SK-N-SH treated with all-trans-retinoic acid at 6 μM for 48 hours (cell line): ENCODE measurements at regions not wholly inside any gene's neighbourhood (a gene's known extent, or its start where the extent isn't known, plus 50 kb on each side); places are given as distances from the start of the nearest gene placed in this dataset.

Experiments used
- ATAC-seq: fragments of 200-7000 bp; cut with Tn5 transposase; 3 replicates; pipeline ENCODE4 v1.9.1; 2020; ENCODE audit warnings: mild to moderate bottlenecking, moderate library complexity
- ARNTL ChIP-seq: fragments of 450-650 bp; formaldehyde crosslinking; IDR thresholded peaks from 2 replicates; pipeline ENCODE4 v1.5.0; 2020; ENCODE audit warnings: low read depth, mild to moderate bottlenecking, moderate library complexity, borderline replicate concordance
- BACH2 ChIP-seq: fragments of 250-450 bp; sonication (Bioruptor Pico); IDR thresholded peaks from 2 replicates; pipeline ENCODE4 v1.9.0; 2021; ENCODE audit warnings: mild to moderate bottlenecking, borderline replicate concordance
- CSDC2 ChIP-seq: fragments of 250-450 bp; sonication (Bioruptor Pico); IDR thresholded peaks from 2 replicates; pipeline ENCODE4 v1.5.0; 2020; ENCODE audit warnings: mild to moderate bottlenecking, moderate library complexity
- ESRRG ChIP-seq: fragments of 250-450 bp; sonication (Bioruptor Pico); IDR thresholded peaks from 2 replicates; pipeline ENCODE4 v1.6.1; 2021; ENCODE audit warnings: mild to moderate bottlenecking
- GLIS3 ChIP-seq: fragments of 250-450 bp; sonication (Bioruptor Pico); IDR thresholded peaks from 2 replicates; pipeline ENCODE4 v1.5.0; 2020; ENCODE audit warnings: mild to moderate bottlenecking, moderate library complexity
- ISL1 ChIP-seq: fragments of 250-450 bp; sonication (Bioruptor Pico); IDR thresholded peaks from 2 replicates; pipeline ENCODE4 v2.1.2; 2022; ENCODE audit warnings: mild to moderate bottlenecking, moderate library complexity
- OSR1 ChIP-seq: fragments of 250-450 bp; sonication (Bioruptor Pico); IDR thresholded peaks from 2 replicates; pipeline ENCODE4 v1.8.0; 2022; ENCODE audit warnings: moderate library complexity, mild to moderate bottlenecking, inconsistent platforms
- PPARA ChIP-seq: fragments of 250-450 bp; sonication (Bioruptor Pico); IDR thresholded peaks from 2 replicates; pipeline ENCODE4 v1.5.0; 2020; ENCODE audit warnings: mild to moderate bottlenecking, borderline replicate concordance
- RARB ChIP-seq: fragments of 250-450 bp; sonication (Bioruptor Pico); IDR thresholded peaks from 2 replicates; pipeline ENCODE4 v1.8.0; 2021; ENCODE audit warnings: mild to moderate bottlenecking, moderate library complexity
- SNAI2 ChIP-seq: fragments of 250-450 bp; sonication (Bioruptor Pico); IDR thresholded peaks from 2 replicates; pipeline ENCODE4 v1.5.0; 2020; ENCODE audit warnings: mild to moderate bottlenecking, moderate library complexity
- TCF4 ChIP-seq: fragments of 250-450 bp; sonication (Bioruptor Pico); IDR thresholded peaks from 2 replicates; pipeline ENCODE4 v1.8.0; 2021; ENCODE audit warnings: mild to moderate bottlenecking, moderate library complexity, borderline replicate concordance
- TOX ChIP-seq: fragments of 250-450 bp; sonication (Bioruptor Pico); IDR thresholded peaks from 2 replicates; pipeline ENCODE4 v1.8.0; 2021; ENCODE audit warnings: mild to moderate bottlenecking, moderate library complexity, borderline replicate concordance
- ZC3H10 ChIP-seq: fragments of 250-450 bp; sonication (Bioruptor Pico); IDR thresholded peaks from 2 replicates; pipeline ENCODE4 v1.5.1; 2021; ENCODE audit warnings: mild to moderate bottlenecking, moderate library complexity
- ZFP3 ChIP-seq: fragments of 250-450 bp; sonication (Bioruptor Pico); IDR thresholded peaks from 2 replicates; pipeline ENCODE4 v1.5.0; 2020; ENCODE audit warnings: mild to moderate bottlenecking, moderate library complexity
- ZFP30 ChIP-seq: fragments of 450-650 bp; formaldehyde crosslinking; IDR thresholded peaks from 2 replicates; pipeline ENCODE4 v1.5.0; 2022; ENCODE audit warnings: mild to moderate bottlenecking, moderate library complexity
- ZNF565 ChIP-seq: fragments of 450-650 bp; formaldehyde crosslinking; conservative IDR thresholded peaks from 2 replicates; pipeline ENCODE4 v1.5.0; 2020; ENCODE audit warnings: low read depth, mild to moderate bottlenecking, moderate library complexity
- ZNF70 ChIP-seq: fragments of 450-650 bp; formaldehyde crosslinking; IDR thresholded peaks from 2 replicates; pipeline ENCODE4 v1.5.0; 2020; ENCODE audit warnings: mild to moderate bottlenecking, moderate library complexity
- ZNF8 ChIP-seq: fragments of 450-650 bp; formaldehyde crosslinking; IDR thresholded peaks from 2 replicates; pipeline ENCODE4 v1.5.0; 2020; ENCODE audit warnings: mild to moderate bottlenecking, moderate library complexity
- TF ChIP-seq, protein P1 (sequence below): fragments of 250-450 bp; sonication (Bioruptor Pico); IDR thresholded peaks from 2 replicates; pipeline ENCODE4 v1.8.0; 2020; ENCODE audit warnings: mild to moderate bottlenecking, moderate library complexity, borderline replicate concordance
- TF ChIP-seq, protein P2 (sequence below): fragments of 250-450 bp; sonication (Bioruptor Pico); IDR thresholded peaks from 2 replicates; pipeline ENCODE4 v1.8.0; 2021; ENCODE audit warnings: low read depth, mild to moderate bottlenecking, moderate library complexity, borderline replicate concordance
- TF ChIP-seq, protein P3 (sequence below): fragments of 250-450 bp; sonication (Bioruptor Pico); IDR thresholded peaks from 2 replicates; pipeline ENCODE4 v1.5.0; 2020; ENCODE audit warnings: mild to moderate bottlenecking, moderate library complexity

DNA sequence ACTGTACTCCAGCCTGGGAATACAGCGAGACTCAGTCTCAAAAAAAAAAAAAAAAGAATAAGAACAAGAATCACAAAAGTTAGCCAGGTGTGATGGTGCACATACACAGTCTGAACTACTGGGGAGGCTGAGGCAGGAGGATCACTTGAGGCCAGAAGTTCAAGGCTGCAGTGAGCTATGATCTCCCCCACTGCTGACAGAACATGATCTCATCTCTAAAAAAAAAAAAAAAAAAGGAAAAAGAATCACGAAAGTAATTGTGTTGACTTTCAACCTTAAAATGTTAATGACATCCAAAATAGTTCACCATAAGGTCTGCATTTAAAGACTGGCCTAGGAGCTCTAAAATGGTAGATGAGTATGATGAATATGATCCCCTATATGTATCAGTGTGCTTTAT lies 68.0 kb upstream of the MAP4 start:
- TF ChIP-seq BACH2, result no peak
- TF ChIP-seq ZNF8 (CRISPR knock-in tag), result no peak
- TF ChIP-seq RARB, result no peak
- no peak for TF ChIP-seq ZNF70 (CRISPR knock-in tag)
- no peak for TF ChIP-seq ZFP30
- TF ChIP-seq, protein P1, sequence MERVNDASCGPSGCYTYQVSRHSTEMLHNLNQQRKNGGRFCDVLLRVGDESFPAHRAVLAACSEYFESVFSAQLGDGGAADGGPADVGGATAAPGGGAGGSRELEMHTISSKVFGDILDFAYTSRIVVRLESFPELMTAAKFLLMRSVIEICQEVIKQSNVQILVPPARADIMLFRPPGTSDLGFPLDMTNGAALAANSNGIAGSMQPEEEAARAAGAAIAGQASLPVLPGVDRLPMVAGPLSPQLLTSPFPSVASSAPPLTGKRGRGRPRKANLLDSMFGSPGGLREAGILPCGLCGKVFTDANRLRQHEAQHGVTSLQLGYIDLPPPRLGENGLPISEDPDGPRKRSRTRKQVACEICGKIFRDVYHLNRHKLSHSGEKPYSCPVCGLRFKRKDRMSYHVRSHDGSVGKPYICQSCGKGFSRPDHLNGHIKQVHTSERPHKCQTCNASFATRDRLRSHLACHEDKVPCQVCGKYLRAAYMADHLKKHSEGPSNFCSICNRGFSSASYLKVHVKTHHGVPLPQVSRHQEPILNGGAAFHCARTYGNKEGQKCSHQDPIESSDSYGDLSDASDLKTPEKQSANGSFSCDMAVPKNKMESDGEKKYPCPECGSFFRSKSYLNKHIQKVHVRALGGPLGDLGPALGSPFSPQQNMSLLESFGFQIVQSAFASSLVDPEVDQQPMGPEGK (CRISPR knock-in tag), result no peak
- no peak for TF ChIP-seq PPARA (CRISPR knock-in tag)
- TF ChIP-seq, protein P2, sequence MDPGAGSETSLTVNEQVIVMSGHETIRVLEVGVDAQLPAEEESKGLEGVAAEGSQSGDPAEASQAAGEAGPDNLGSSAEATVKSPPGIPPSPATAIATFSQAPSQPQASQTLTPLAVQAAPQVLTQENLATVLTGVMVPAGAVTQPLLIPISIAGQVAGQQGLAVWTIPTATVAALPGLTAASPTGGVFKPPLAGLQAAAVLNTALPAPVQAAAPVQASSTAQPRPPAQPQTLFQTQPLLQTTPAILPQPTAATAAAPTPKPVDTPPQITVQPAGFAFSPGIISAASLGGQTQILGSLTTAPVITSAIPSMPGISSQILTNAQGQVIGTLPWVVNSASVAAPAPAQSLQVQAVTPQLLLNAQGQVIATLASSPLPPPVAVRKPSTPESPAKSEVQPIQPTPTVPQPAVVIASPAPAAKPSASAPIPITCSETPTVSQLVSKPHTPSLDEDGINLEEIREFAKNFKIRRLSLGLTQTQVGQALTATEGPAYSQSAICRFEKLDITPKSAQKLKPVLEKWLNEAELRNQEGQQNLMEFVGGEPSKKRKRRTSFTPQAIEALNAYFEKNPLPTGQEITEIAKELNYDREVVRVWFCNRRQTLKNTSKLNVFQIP, result no peak
- TF ChIP-seq, protein P3, sequence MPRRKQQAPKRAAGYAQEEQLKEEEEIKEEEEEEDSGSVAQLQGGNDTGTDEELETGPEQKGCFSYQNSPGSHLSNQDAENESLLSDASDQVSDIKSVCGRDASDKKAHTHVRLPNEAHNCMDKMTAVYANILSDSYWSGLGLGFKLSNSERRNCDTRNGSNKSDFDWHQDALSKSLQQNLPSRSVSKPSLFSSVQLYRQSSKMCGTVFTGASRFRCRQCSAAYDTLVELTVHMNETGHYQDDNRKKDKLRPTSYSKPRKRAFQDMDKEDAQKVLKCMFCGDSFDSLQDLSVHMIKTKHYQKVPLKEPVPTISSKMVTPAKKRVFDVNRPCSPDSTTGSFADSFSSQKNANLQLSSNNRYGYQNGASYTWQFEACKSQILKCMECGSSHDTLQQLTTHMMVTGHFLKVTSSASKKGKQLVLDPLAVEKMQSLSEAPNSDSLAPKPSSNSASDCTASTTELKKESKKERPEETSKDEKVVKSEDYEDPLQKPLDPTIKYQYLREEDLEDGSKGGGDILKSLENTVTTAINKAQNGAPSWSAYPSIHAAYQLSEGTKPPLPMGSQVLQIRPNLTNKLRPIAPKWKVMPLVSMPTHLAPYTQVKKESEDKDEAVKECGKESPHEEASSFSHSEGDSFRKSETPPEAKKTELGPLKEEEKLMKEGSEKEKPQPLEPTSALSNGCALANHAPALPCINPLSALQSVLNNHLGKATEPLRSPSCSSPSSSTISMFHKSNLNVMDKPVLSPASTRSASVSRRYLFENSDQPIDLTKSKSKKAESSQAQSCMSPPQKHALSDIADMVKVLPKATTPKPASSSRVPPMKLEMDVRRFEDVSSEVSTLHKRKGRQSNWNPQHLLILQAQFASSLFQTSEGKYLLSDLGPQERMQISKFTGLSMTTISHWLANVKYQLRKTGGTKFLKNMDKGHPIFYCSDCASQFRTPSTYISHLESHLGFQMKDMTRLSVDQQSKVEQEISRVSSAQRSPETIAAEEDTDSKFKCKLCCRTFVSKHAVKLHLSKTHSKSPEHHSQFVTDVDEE (CRISPR knock-in tag), result no peak
- no peak for TF ChIP-seq TOX (CRISPR knock-in tag)
- TF ChIP-seq ZNF565 (CRISPR knock-in tag), result no peak
- TF ChIP-seq ARNTL (CRISPR knock-in tag), result no peak
- TF ChIP-seq ISL1 (CRISPR knock-in tag), result no peak
- TF ChIP-seq CSDC2 (CRISPR knock-in tag), result no peak
- TF ChIP-seq OSR1 (CRISPR knock-in tag), result no peak
- no peak for TF ChIP-seq ZFP3 (CRISPR knock-in tag)
- TF ChIP-seq TCF4 (CRISPR knock-in tag), result no peak
- no peak for ATAC-seq

DNA sequence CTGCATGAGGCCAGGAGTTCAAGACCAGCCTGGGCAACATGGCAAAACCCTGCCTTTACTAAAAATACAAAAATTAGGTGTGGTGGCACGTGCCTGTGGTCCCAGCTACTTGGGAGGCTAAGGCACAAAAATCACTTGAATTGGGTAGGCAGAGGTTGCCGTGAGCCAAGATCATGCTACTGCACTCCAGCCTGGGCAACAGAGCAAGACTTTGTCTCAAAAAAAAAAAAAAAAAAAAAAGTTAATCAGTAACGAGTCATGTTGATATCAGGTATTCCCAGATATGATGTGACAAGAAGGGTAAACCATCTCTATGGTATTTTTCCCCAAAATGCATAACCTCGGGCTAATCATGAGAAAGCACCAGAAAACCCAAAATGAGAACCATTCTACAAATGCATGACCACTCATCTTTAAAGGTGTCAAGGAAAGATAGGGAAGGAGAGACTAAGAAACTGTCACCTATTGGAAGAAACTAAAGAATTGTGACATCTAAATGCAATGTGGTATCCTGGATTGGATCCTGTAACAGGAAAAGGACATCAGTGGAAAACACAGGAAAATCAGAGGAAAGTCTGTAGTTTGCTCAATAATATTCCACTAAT lies 66.5 kb upstream of the MAP4 start:
- no peak for ATAC-seq
- TF ChIP-seq, protein P3 (CRISPR knock-in tag), result no peak
- TF ChIP-seq ZNF565 (CRISPR knock-in tag) (no peak), OSR1 (CRISPR knock-in tag) (no peak)

DNA sequence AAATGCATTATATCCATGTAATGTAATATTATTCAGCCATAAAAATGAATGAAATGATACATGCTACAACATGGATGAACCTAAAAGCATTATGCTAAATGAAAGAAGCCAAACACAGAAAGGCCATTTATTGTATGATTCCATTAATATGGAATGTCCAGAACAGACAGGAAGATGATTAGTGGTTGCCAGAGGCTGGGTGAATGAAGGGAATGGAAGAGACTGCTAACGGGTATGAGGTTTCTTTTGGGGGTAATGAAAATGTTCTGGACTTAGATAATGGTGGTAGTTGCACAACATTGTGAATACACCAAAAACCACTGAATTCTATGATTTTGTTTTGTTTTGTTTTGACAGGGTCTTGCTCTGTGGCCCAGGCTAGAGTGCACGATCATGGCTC lies 61.6 kb upstream of the MAP4 start:
- peak; percentile 82 for TF ChIP-seq ISL1 (CRISPR knock-in tag)
- no peak for TF ChIP-seq ARNTL (CRISPR knock-in tag)
- TF ChIP-seq OSR1 (CRISPR knock-in tag), result no peak
- peak; percentile 72 for ATAC-seq

DNA sequence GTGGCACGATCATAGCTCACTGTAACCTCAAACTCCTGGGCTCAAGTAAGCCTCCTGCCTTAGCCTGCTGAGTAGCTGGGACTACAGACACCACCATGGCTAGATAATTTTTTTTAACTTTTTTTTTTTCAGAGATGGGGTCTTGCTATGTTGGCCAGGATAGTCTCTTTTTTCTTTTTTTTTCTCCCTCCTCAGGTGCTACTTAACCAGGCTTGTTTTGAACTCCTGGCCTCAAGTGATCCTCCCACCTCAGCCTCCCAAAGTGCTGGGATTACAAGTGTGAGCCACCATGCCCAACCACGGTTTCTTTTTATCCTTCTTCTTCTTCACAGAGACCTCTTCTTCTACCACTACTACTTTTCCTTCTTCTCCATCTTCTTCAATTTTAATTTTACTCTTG lies 53.8 kb upstream of the MAP4 start:
- ATAC-seq, result no peak
- TF ChIP-seq SNAI2, result no peak
- TF ChIP-seq ZNF70 (CRISPR knock-in tag), result no peak
- TF ChIP-seq RARB, result no peak
- TF ChIP-seq ZNF565 (CRISPR knock-in tag), result no peak
- TF ChIP-seq CSDC2 (CRISPR knock-in tag), result no peak
- no peak for TF ChIP-seq TOX (CRISPR knock-in tag)
- no peak for TF ChIP-seq OSR1 (CRISPR knock-in tag)
- no peak for TF ChIP-seq ZFP3 (CRISPR knock-in tag)
- TF ChIP-seq PPARA (CRISPR knock-in tag), result no peak
- TF ChIP-seq ESRRG (CRISPR knock-in tag), result no peak
- no peak for TF ChIP-seq TCF4 (CRISPR knock-in tag)
- no peak for TF ChIP-seq GLIS3
- TF ChIP-seq, protein P1 (CRISPR knock-in tag), result no peak
- TF ChIP-seq, protein P2, result no peak
- no peak for TF ChIP-seq ZC3H10
- no peak for TF ChIP-seq ZFP30
- TF ChIP-seq ZNF8 (CRISPR knock-in tag), result no peak
- no peak for TF ChIP-seq ISL1 (CRISPR knock-in tag)
